Transverse colon (tissue), 4 donors: ENCODE measurements at regions not wholly inside any gene's neighbourhood (a gene's known extent, or its start where the extent isn't known, plus 50 kb on each side); places are given as distances from the start of the nearest gene placed in this dataset.

Source experiments
- CTCF ChIP-seq, 5 experiments: fragments of 200-600 bp in 3 of 5; fragments of 450-650 bp in 2 of 5; sonication (generic) in 3 of 5; IDR thresholded peaks; 1 replicate in 2 of 5; 2 replicates in 3 of 5; pipeline ENCODE4 v1.5.1; 2016 to 2017; ENCODE audit warnings: antibody characterized with exemption in 5 of 5, inconsistent platforms in 3 of 5, mild to moderate bottlenecking in 2 of 5, moderate library complexity in 1 of 5
- POLR2A ChIP-seq: fragments of 450-650 bp; IDR thresholded peaks from one replicate; pipeline ENCODE4 v1.6.1; 2016; ENCODE audit warnings: antibody characterized with exemption, mild to moderate bottlenecking, moderate library complexity
- POLR2AphosphoS5 ChIP-seq, 3 donors: sonication (generic); formaldehyde crosslinking; IDR thresholded peaks; one replicate each; pipeline ENCODE4 v1.6.1; 2016; ENCODE audit warnings: antibody characterized with exemption in 3 of 3

DNA sequence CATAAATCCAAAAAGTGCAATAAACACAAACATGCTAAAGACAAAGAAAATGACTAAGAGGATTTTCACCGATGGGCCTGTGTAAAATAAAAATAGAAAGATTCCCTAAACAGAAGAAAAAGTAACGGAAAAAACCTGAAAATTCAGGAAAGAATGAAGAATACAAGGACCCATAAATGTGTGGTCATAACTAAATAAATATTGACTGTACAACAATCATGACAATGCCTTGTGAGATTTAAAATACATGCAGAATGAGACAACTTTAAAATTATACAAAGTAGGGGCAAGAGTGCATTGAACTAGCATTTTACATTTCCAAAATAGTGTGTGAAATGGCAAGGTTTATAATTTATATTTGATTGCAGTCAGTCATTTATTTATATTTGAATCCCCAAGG lies 409.1 kb upstream of the ANKRD30A start:
- TF ChIP-seq CTCF (IDR thresholded peaks at IDR 0.05) (no peak), POLR2A (no peak), POLR2AphosphoS5 (IDR thresholded peaks at IDR 0.05) (no peak)
